Small intestine (tissue), 7 donors: ENCODE measurements at regions not wholly inside any gene's neighbourhood (a gene's known extent, or its start where the extent isn't known, plus 50 kb on each side); places are given as distances from the start of the nearest gene placed in this dataset.

ENCODE experiments used
- DNase-seq, 2 donors: peaks; one replicate each; pipeline versions ENCODE4 v3.0.0 to v3.0.0-alpha.2; 2013
- FAIRE-seq: peaks from 2 replicates; lab custom pipeline; 2012; peaks lifted over from hg19 to GRCh38; lab: Jason Lieb, UNC
- H3K27ac ChIP-seq, 3 donors: one replicate each; pipeline ENCODE4 v1.5.1; 2013; ENCODE audit warnings: low read length in 2 of 3, mild to moderate bottlenecking in 2 of 3, control low read depth in 1 of 3, inconsistent platforms in 1 of 3, low read depth in 1 of 3, moderate library complexity in 1 of 3
- H3K27me3 ChIP-seq, 3 donors: one replicate each; pipeline ENCODE4 v1.6.1; 2013; ENCODE audit warnings: low read length in 3 of 3, inconsistent platforms in 1 of 3; ENCODE audit not compliant: control insufficient read depth in 3 of 3, insufficient read depth in 3 of 3
- H3K36me3 ChIP-seq, 3 donors: one replicate each; pipeline ENCODE4 v1.6.1; 2013; ENCODE audit warnings: low read length in 3 of 3, inconsistent platforms in 1 of 3, low read depth in 1 of 3, mild to moderate bottlenecking in 1 of 3, moderate library complexity in 1 of 3; ENCODE audit not compliant: control insufficient read depth in 3 of 3, insufficient read depth in 2 of 3
- H3K4me1 ChIP-seq, 3 donors: one replicate each; pipeline ENCODE4 v1.6.1; 2013; ENCODE audit warnings: low read length in 2 of 3, inconsistent platforms in 1 of 3, low read depth in 1 of 3, mild to moderate bottlenecking in 1 of 3, moderate library complexity in 1 of 3; ENCODE audit not compliant: control insufficient read depth in 3 of 3, insufficient read depth in 2 of 3
- H3K4me3 ChIP-seq, 3 donors: one replicate each; pipeline ENCODE4 v1.5.1; 2013; ENCODE audit warnings: low read length in 3 of 3, control low read depth in 1 of 3, inconsistent platforms in 1 of 3, low read depth in 1 of 3, mild to moderate bottlenecking in 1 of 3, moderate library complexity in 1 of 3
- H3K9me3 ChIP-seq, 2 donors: one replicate each; pipeline ENCODE4 v1.6.1; 2013; ENCODE audit warnings: low read depth in 1 of 2, low read length in 1 of 2; ENCODE audit not compliant: control insufficient read depth in 2 of 2, insufficient read depth in 1 of 2
- WGBS, 3 donors: extraction: QIAGEN DNeasy Blood & Tissue Kit; methylation state at CpG; one replicate each; pipeline ENCODE4 v1.1.7; 2013; 5-methylcytosine and 5-hydroxymethylcytosine counted together
- donor health status: healthy with polysubstance abuse.
- donor health status: control.
- donor health status: control.
- donor health status: Bipolar disorder and iron deficiency.
- donor health status: healthy.

- Histone ChIP-seq H3K27ac (no peak overlapping the region), H3K4me3 (no peak overlapping the region), H3K9me3 (no peaks in the 10 kb centered on the region), H3K4me1 (no peaks in the 10 kb centered on the region), H3K27me3 (peaks cover 0 to 4% (median 0%) of the 10 kb centered on the region in 3 donors), H3K36me3 (no peaks in the 10 kb centered on the region)
- no peak for DNase-seq
- FAIRE-seq = no peak
- 78 to 88% (median 84%) methylated on average over 11 of the region's 11 CpGs for WGBS, 3 donors
Measured at GRCh38 chr10:43962346-43963191, 313.9 kb upstream of the ZNF32 start.

DNA sequence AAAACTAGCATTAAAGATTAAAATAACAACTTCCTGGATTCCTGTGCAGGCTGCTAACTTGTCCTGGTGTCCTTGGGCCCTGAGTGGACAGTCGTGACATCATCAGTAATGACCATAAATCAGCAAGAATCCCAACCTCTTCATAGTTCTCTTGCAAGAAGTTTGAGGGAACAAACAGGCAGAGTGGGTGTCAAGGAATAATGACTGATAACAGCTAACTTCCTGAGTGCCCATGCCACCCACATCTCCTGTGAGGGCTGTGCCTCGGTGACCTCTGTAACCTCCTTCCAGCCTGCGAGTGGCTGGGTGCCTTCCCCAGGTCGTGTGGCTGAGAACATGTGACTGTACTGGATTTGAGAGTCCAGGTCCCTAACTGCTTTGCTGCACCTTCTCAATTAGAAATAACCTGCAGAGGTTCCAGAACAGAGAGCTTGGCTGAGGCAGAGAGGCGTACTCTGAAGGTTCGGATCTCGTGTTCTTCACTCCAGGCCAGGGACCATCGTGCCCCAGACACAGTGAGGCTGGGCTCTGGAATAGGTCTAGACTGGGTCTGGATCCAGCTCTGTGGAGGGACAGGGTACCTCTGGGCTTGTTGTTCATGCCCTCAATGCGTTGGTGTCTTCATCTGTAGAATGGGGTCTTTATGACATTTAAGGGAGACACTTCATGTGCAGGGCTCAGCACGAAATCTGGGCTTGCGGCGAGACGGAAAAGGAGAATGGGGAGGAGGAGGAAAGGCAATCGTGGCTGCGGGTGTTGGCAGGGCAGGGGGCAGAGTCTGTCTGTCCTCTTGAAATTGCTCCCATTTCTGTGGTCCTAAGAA lies 313.1 kb upstream of the ZNF32 start:
- Histone ChIP-seq H3K36me3 (no peaks in the 10 kb centered on the region), H3K4me3 (no peak overlapping the region), H3K9me3 (no peaks in the 10 kb centered on the region), H3K27ac (no peak overlapping the region), H3K27me3 (peaks cover 0 to 4% (median 0%) of the 10 kb centered on the region in 3 donors), H3K4me1 (no peaks in the 10 kb centered on the region)
- FAIRE-seq (no peak), DNase-seq (no peak)
- WGBS, 3 donors = 80 to 83% (median 81%) methylated on average over 15 of the region's 15 CpGs

DNA sequence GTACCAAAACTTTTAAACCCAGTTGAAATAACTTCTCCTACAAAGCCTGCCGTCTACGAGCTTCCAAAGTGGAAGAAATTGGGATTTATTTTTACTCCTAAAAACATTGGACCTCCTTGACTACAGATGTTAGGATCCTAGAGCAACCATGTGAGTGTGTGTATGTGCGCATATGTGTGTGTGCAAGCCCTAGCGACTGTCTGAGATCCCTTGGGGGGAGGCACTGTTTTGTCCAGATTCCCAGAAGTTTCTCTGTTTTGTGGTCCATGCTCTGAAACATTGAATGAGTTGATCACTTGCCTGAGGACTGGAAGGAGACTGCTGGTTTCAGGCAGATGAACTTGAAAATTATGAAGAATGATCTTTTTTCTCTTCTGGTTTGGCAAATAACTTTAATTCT lies 312.3 kb upstream of the ZNF32 start:
- no peak for FAIRE-seq
- H3K9me3 ChIP-seq = no peaks in the 10 kb centered on the region
- WGBS, 3 donors = 65 to 93% (median 86%) methylated on average over 4 of the region's 4 CpGs

GRCh38 chr10:43960477-43960876 lies 311.8 kb upstream of the ZNF32 start:
- Histone ChIP-seq H3K27ac (no peak overlapping the region), H3K4me3 (no peak overlapping the region), H3K4me1 (no peaks in the 10 kb centered on the region), H3K9me3 (no peaks in the 10 kb centered on the region), H3K27me3 (peaks cover 0 to 4% (median 0%) of the 10 kb centered on the region in 3 donors), H3K36me3 (no peaks in the 10 kb centered on the region)
- WGBS, 3 donors = 91 to 98% (median 92%) methylated on average over 4 of the region's 4 CpGs
- no peak for DNase-seq
- no peak for FAIRE-seq

More for the DNA sequence above, 312.3 kb upstream of the ZNF32 start:
- H3K27ac ChIP-seq = no peak overlapping the region
- H3K4me1 ChIP-seq = no peaks in the 10 kb centered on the region
- DNase-seq = no peak
- H3K27me3 ChIP-seq = peaks cover 0 to 4% (median 0%) of the 10 kb centered on the region in 3 donors
- no peak overlapping the region for H3K4me3 ChIP-seq
- no peaks in the 10 kb centered on the region for H3K36me3 ChIP-seq

GRCh38 chr10:43960135-43960415 lies 311.4 kb upstream of the ZNF32 start:
- H3K27ac ChIP-seq = no peak overlapping the region
- no peaks in the 10 kb centered on the region for H3K4me1 ChIP-seq
- DNase-seq (no peak), FAIRE-seq (no peak)
- H3K4me3 ChIP-seq = no peak overlapping the region
- WGBS, 3 donors = 66 to 82% (median 80%) methylated on average over 2 of the region's 2 CpGs
- no peaks in the 10 kb centered on the region for H3K9me3 ChIP-seq
- peaks cover 0 to 4% (median 0%) of the 10 kb centered on the region in 3 donors for H3K27me3 ChIP-seq
- no peaks in the 10 kb centered on the region for H3K36me3 ChIP-seq

- Histone ChIP-seq H3K9me3 (no peaks in the 10 kb centered on the region), H3K4me1 (no peaks in the 10 kb centered on the region), H3K4me3 (no peak overlapping the region), H3K27me3 (peaks cover 0 to 4% (median 0%) of the 10 kb centered on the region in 3 donors), H3K27ac (no peak overlapping the region), H3K36me3 (no peaks in the 10 kb centered on the region)
- WGBS, 3 donors = 77 to 81% (median 79%) methylated on average over 11 of the region's 11 CpGs
- no peak for FAIRE-seq
- no peak for DNase-seq
Measured at GRCh38 chr10:43959364-43960134, 310.9 kb upstream of the ZNF32 start.

GRCh38 chr10:43958964-43959363 lies 310.3 kb upstream of the ZNF32 start:
- FAIRE-seq = no peak
- H3K27me3 ChIP-seq = no peaks in the 10 kb centered on the region
- 85 to 94% (median 90%) methylated on average over 6 of the region's 6 CpGs for WGBS, 3 donors
- no peak for DNase-seq
- H3K36me3 ChIP-seq = no peaks in the 10 kb centered on the region
- H3K9me3 ChIP-seq = no peaks in the 10 kb centered on the region
- H3K4me3 ChIP-seq = no peak overlapping the region
- no peaks in the 10 kb centered on the region for H3K4me1 ChIP-seq
- H3K27ac ChIP-seq = no peak overlapping the region

GRCh38 chr10:43958071-43958432 lies 309.4 kb upstream of the ZNF32 start:
- FAIRE-seq (no peak), DNase-seq (no peak)
- Histone ChIP-seq H3K4me1 (no peaks in the 10 kb centered on the region), H3K27me3 (no peaks in the 10 kb centered on the region), H3K36me3 (no peaks in the 10 kb centered on the region), H3K4me3 (no peak overlapping the region), H3K9me3 (peaks cover 0 to under 1% of the 10 kb centered on the region in 2 donors), H3K27ac (no peak overlapping the region)
- WGBS, 3 donors = 51 to 73% (median 60%) methylated on average over 6 of the region's 6 CpGs
